ENCODE measurements at regions not wholly inside any gene's neighbourhood (a gene's known extent, or its start where the extent isn't known, plus 50 kb on each side); places are given as distances from the start of the nearest gene placed in this dataset.
"Not testable (repeated sequence)": the region's sequence is repeated elsewhere in the genome, so short reads cannot be mapped to it uniquely, and the experiment has no call there.

- DNase-seq (ENCODE audit: extremely low read depth in 1 of 2, low read depth in 1 of 2) = no peak
Measured at GRCh38 chr13:109336730-109337129, 449.7 kb downstream of the IRS2 start.

GRCh38 chr13:109333893-109334651, 452.3 kb downstream of the IRS2 start:
- DNase-seq (ENCODE audit: extremely low read depth in 1 of 2, low read depth in 1 of 2) = no peak

GRCh38 chr13:109332506-109333499, 453.6 kb downstream of the IRS2 start:
- no peak for DNase-seq (ENCODE audit: extremely low read depth in 1 of 2, low read depth in 1 of 2)

GRCh38 chr13:109331898-109332297, 454.5 kb downstream of the IRS2 start:
- no peak for DNase-seq (ENCODE audit: extremely low read depth in 1 of 2, low read depth in 1 of 2)

GRCh38 chr13:109331011-109331433, 455.4 kb downstream of the IRS2 start:
- DNase-seq (ENCODE audit: extremely low read depth in 1 of 2, low read depth in 1 of 2) = no peak

- no peak for DNase-seq (ENCODE audit: extremely low read depth in 1 of 2, low read depth in 1 of 2)
Measured at GRCh38 chr13:109330123-109330522, 456.3 kb downstream of the IRS2 start.

GRCh38 chr13:109329175-109329574, 457.2 kb downstream of the IRS2 start:
- no peak for DNase-seq (ENCODE audit: extremely low read depth in 1 of 2, low read depth in 1 of 2)

- no peak for DNase-seq (ENCODE audit: extremely low read depth in 1 of 2, low read depth in 1 of 2)
Measured at GRCh38 chr13:109326601-109327000, 459.8 kb downstream of the IRS2 start.

GRCh38 chr13:109323338-109323737, 463.0 kb downstream of the IRS2 start:
- no peak for DNase-seq (ENCODE audit: extremely low read depth in 1 of 2, low read depth in 1 of 2)

GRCh38 chr13:109318945-109319590, 467.3 kb downstream of the IRS2 start:
- DNase-seq (ENCODE audit: extremely low read depth in 1 of 2, low read depth in 1 of 2) = no peak

- no peak for DNase-seq (ENCODE audit: extremely low read depth in 1 of 2, low read depth in 1 of 2)
Measured at GRCh38 chr13:109315481-109315880, 470.9 kb downstream of the IRS2 start.

GRCh38 chr13:109314101-109314500, 472.3 kb downstream of the IRS2 start:
- DNase-seq (ENCODE audit: extremely low read depth in 1 of 2, low read depth in 1 of 2) = no peak

- DNase-seq (ENCODE audit: extremely low read depth in 1 of 2, low read depth in 1 of 2) = no peak
Measured at GRCh38 chr13:109312399-109312798, 474.0 kb downstream of the IRS2 start.

GRCh38 chr13:109311431-109311976, 474.9 kb downstream of the IRS2 start:
- DNase-seq (ENCODE audit: extremely low read depth in 1 of 2, low read depth in 1 of 2) = not testable (repeated sequence)

- no peak for DNase-seq (ENCODE audit: extremely low read depth in 1 of 2, low read depth in 1 of 2)
Measured at GRCh38 chr13:109309625-109310363, 476.6 kb downstream of the IRS2 start.

GRCh38 chr13:109307027-109307426, 479.4 kb downstream of the IRS2 start:
- no peak for DNase-seq (ENCODE audit: extremely low read depth in 1 of 2, low read depth in 1 of 2)

- DNase-seq (ENCODE audit: extremely low read depth in 1 of 2, low read depth in 1 of 2) = no peak
Measured at GRCh38 chr13:109301726-109302125, 484.7 kb downstream of the IRS2 start.

- no peak for DNase-seq (ENCODE audit: extremely low read depth in 1 of 2, low read depth in 1 of 2)
Measured at GRCh38 chr13:109301276-109301675, 485.1 kb downstream of the IRS2 start.

GRCh38 chr13:109297628-109298027, 488.8 kb downstream of the IRS2 start:
- DNase-seq (ENCODE audit: extremely low read depth in 1 of 2, low read depth in 1 of 2) = no peak

- DNase-seq (ENCODE audit: extremely low read depth in 1 of 2, low read depth in 1 of 2) = no peak
Measured at GRCh38 chr13:109293166-109293565, 493.2 kb downstream of the IRS2 start.
